Stimulated activated naive CD8-positive, alpha-beta T cell treated with anti-CD3 and anti-CD28 coated beads, Interleukin-15, amount 100 ng/mL, for 72 hours (primary cell): ENCODE measurements at regions not wholly inside any gene's neighbourhood (a gene's known extent, or its start where the extent isn't known, plus 50 kb on each side); places are given as distances from the start of the nearest gene placed in this dataset.
"Not testable (repeated sequence)": the region's sequence is repeated elsewhere in the genome, so short reads cannot be mapped to it uniquely, and the experiment has no call there.

Experiments used
- ATAC-seq: fragments of 150-1000 bp; cut with Tn5 transposase; 2 replicates; pipeline ENCODE4 v1.10.0; 2021; ENCODE audit warnings: mild to moderate bottlenecking, moderate library complexity
- DNase-seq, 2 donors: peaks; one replicate each; pipeline ENCODE4 v3.0.0; 2021 to 2022
- H3K27ac Mint-ChIP-seq, 2 donors: one replicate each; pipeline ENCODE4 v1.8.0; 2022; ENCODE audit warnings: mild to moderate bottlenecking in 2 of 2, mixed read lengths in 2 of 2, moderate library complexity in 2 of 2
- H3K27me3 Mint-ChIP-seq: one replicate; pipeline ENCODE4 v1.8.0; 2022; ENCODE audit warnings: mixed read lengths
- H3K4me1 Mint-ChIP-seq: one replicate; pipeline ENCODE4 v1.8.0; 2022; ENCODE audit warnings: mild to moderate bottlenecking, mixed read lengths
- H3K4me3 Mint-ChIP-seq, 2 donors: one replicate each; pipeline ENCODE4 v1.8.0; 2022; ENCODE audit warnings: mild to moderate bottlenecking in 2 of 2, mixed read lengths in 2 of 2, moderate library complexity in 1 of 2
- H3K9me3 Mint-ChIP-seq, 2 donors: one replicate each; pipeline ENCODE4 v1.8.0; 2022; ENCODE audit warnings: mixed read lengths in 2 of 2

GRCh38 chr14:56990991-56991627 lies 180.8 kb upstream of the OTX2 start:
- ATAC-seq, H3K27ac Mint-ChIP-seq, H3K4me3 Mint-ChIP-seq, DNase-seq, H3K4me1 Mint-ChIP-seq, H3K27me3 Mint-ChIP-seq, H3K9me3 Mint-ChIP-seq: not testable (repeated sequence)

GRCh38 chr14:56989359-56989758 lies 179.1 kb upstream of the OTX2 start:
- Mint-ChIP-seq H3K4me1 (no peaks in the 10 kb centered on the region), H3K27me3 (no peaks in the 10 kb centered on the region), H3K27ac (no peak overlapping the region), H3K4me3 (no peak overlapping the region), H3K9me3 (peaks cover 0 to 6% of the 10 kb centered on the region in 2 donors)
- DNase-seq (no peak), ATAC-seq (no peak)

GRCh38 chr14:56979936-56980335 lies 169.7 kb upstream of the OTX2 start:
- H3K27ac Mint-ChIP-seq = no peak overlapping the region
- H3K4me1 Mint-ChIP-seq = no peaks in the 10 kb centered on the region
- no peak for DNase-seq
- H3K4me3 Mint-ChIP-seq = no peak overlapping the region
- peaks cover 42% of the 10 kb centered on the region for H3K27me3 Mint-ChIP-seq
- H3K9me3 Mint-ChIP-seq = no peaks in the 10 kb centered on the region
- no peak for ATAC-seq

- no peak overlapping the region for H3K27ac Mint-ChIP-seq
Observed at GRCh38 chr14:56976211-56976610, 165.9 kb upstream of the OTX2 start.

GRCh38 chr14:56975521-56975920 lies 165.2 kb upstream of the OTX2 start:
- Mint-ChIP-seq H3K9me3 (no peaks in the 10 kb centered on the region), H3K4me1 (no peaks in the 10 kb centered on the region), H3K4me3 (no peak overlapping the region)

More at GRCh38 chr14:56976211-56976610, 165.9 kb upstream of the OTX2 start:
- ATAC-seq (no peak), DNase-seq (no peak)
- Mint-ChIP-seq H3K27me3 (peaks cover 30% of the 10 kb centered on the region), H3K9me3 (no peaks in the 10 kb centered on the region), H3K4me3 (no peak overlapping the region), H3K4me1 (no peaks in the 10 kb centered on the region)

GRCh38 chr14:56972948-56973347 lies 162.7 kb upstream of the OTX2 start:
- DNase-seq (no peak), ATAC-seq (no peak)
- Mint-ChIP-seq H3K4me3 (no peak overlapping the region), H3K4me1 (no peaks in the 10 kb centered on the region), H3K27me3 (peaks cover 20% of the 10 kb centered on the region), H3K27ac (no peak overlapping the region), H3K9me3 (peaks cover 7 to 9% of the 10 kb centered on the region in 2 donors)

More at GRCh38 chr14:56975521-56975920, 165.2 kb upstream of the OTX2 start:
- Mint-ChIP-seq H3K27ac (no peak overlapping the region), H3K27me3 (peaks cover 26% of the 10 kb centered on the region)
- DNase-seq (no peak), ATAC-seq (no peak)

GRCh38 chr14:56964895-56965294 lies 154.6 kb upstream of the OTX2 start:
- DNase-seq (no peak), ATAC-seq (no peak)
- peaks cover 7% of the 10 kb centered on the region for H3K27me3 Mint-ChIP-seq
- H3K27ac Mint-ChIP-seq = no peak overlapping the region
- no peak overlapping the region for H3K4me3 Mint-ChIP-seq
- no peaks in the 10 kb centered on the region for H3K4me1 Mint-ChIP-seq
- H3K9me3 Mint-ChIP-seq = peaks cover 5% of the 10 kb centered on the region in 2 donors

- DNase-seq = no peak
- H3K4me1 Mint-ChIP-seq = no peaks in the 10 kb centered on the region
- H3K9me3 Mint-ChIP-seq = no peaks in the 10 kb centered on the region
Observed at GRCh38 chr14:56963381-56963780, 153.1 kb upstream of the OTX2 start.

GRCh38 chr14:56962444-56963080 lies 152.3 kb upstream of the OTX2 start:
- DNase-seq = no peak
- H3K27ac Mint-ChIP-seq = no peak overlapping the region
- H3K9me3 Mint-ChIP-seq = no peaks in the 10 kb centered on the region
- no peaks in the 10 kb centered on the region for H3K4me1 Mint-ChIP-seq
- no peak for ATAC-seq
- H3K4me3 Mint-ChIP-seq = no peak overlapping the region
- peaks cover 7% of the 10 kb centered on the region for H3K27me3 Mint-ChIP-seq

More at GRCh38 chr14:56963381-56963780, 153.1 kb upstream of the OTX2 start:
- Mint-ChIP-seq H3K27me3 (peaks cover 7% of the 10 kb centered on the region), H3K27ac (no peak overlapping the region), H3K4me3 (no peak overlapping the region)
- no peak for ATAC-seq

- no peak overlapping the region for H3K4me3 Mint-ChIP-seq
- no peak overlapping the region for H3K27ac Mint-ChIP-seq
- H3K4me1 Mint-ChIP-seq = no peaks in the 10 kb centered on the region
- no peaks in the 10 kb centered on the region for H3K9me3 Mint-ChIP-seq
- ATAC-seq = no peak
- H3K27me3 Mint-ChIP-seq = peaks cover 7% of the 10 kb centered on the region
- DNase-seq = no peak
Observed at GRCh38 chr14:56959869-56960268, 149.6 kb upstream of the OTX2 start.

- DNase-seq (no peak), ATAC-seq (no peak)
- no peak overlapping the region for H3K4me3 Mint-ChIP-seq
- no peaks in the 10 kb centered on the region for H3K4me1 Mint-ChIP-seq
- H3K9me3 Mint-ChIP-seq = no peaks in the 10 kb centered on the region
- no peak overlapping the region for H3K27ac Mint-ChIP-seq
- H3K27me3 Mint-ChIP-seq = peaks cover 7% of the 10 kb centered on the region
Observed at GRCh38 chr14:56959121-56959520, 148.8 kb upstream of the OTX2 start.

- no peak for ATAC-seq
- Mint-ChIP-seq H3K27me3 (no peaks in the 10 kb centered on the region), H3K9me3 (no peaks in the 10 kb centered on the region), H3K4me3 (no peak overlapping the region), H3K27ac (no peak overlapping the region), H3K4me1 (no peaks in the 10 kb centered on the region)
- DNase-seq = no peak
Observed at GRCh38 chr14:56956182-56956581, 145.9 kb upstream of the OTX2 start.

- no peak for ATAC-seq
- H3K27ac Mint-ChIP-seq = no peak overlapping the region
- H3K4me3 Mint-ChIP-seq = no peak overlapping the region
- no peaks in the 10 kb centered on the region for H3K27me3 Mint-ChIP-seq
- H3K9me3 Mint-ChIP-seq = no peaks in the 10 kb centered on the region
- DNase-seq = no peak
- no peaks in the 10 kb centered on the region for H3K4me1 Mint-ChIP-seq
Observed at GRCh38 chr14:56955745-56956144, 145.5 kb upstream of the OTX2 start.

- no peaks in the 10 kb centered on the region for H3K9me3 Mint-ChIP-seq
- no peak overlapping the region for H3K27ac Mint-ChIP-seq
- H3K4me1 Mint-ChIP-seq = no peaks in the 10 kb centered on the region
- ATAC-seq (no peak), DNase-seq (no peak)
- no peaks in the 10 kb centered on the region for H3K27me3 Mint-ChIP-seq
- H3K4me3 Mint-ChIP-seq = no peak overlapping the region
Observed at GRCh38 chr14:56953884-56954283, 143.6 kb upstream of the OTX2 start.

- no peak for DNase-seq
- no peak for ATAC-seq
Observed at GRCh38 chr14:56952766-56953473, 142.6 kb upstream of the OTX2 start.

GRCh38 chr14:56949828-56950227 lies 139.5 kb upstream of the OTX2 start:
- Mint-ChIP-seq H3K27ac (no peak overlapping the region), H3K27me3 (peaks cover 8% of the 10 kb centered on the region), H3K4me3 (no peak overlapping the region), H3K9me3 (no peaks in the 10 kb centered on the region), H3K4me1 (no peaks in the 10 kb centered on the region)
- ATAC-seq (no peak), DNase-seq (no peak)

More at GRCh38 chr14:56952766-56953473, 142.6 kb upstream of the OTX2 start:
- Mint-ChIP-seq H3K9me3 (no peaks in the 10 kb centered on the region), H3K27ac (no peak overlapping the region), H3K4me1 (no peaks in the 10 kb centered on the region), H3K4me3 (no peak overlapping the region), H3K27me3 (no peaks in the 10 kb centered on the region)
